PC-9 (cell line): ENCODE measurements at regions not wholly inside any gene's neighbourhood (a gene's known extent, or its start where the extent isn't known, plus 50 kb on each side); places are given as distances from the start of the nearest gene placed in this dataset.

ENCODE experiments used
- BruUV-seq: library from RNA; stranded (reverse); fragments of 400-500 nt; replicated peaks from 2 replicates; lab custom pipeline; 2021; lab: Mats Ljungman, UMichigan
- CTCF ChIA-PET: fragments of 300-600 bp; sonication (Branson Sonifier 250); formaldehyde crosslinking; loops from one replicate; lab custom pipeline; 2022; ENCODE audit warnings: antibody characterized with exemption; lab: Charles Lee
- POLR2A ChIA-PET: fragments of 300-600 bp; sonication (Branson Sonifier 250); formaldehyde crosslinking; loops from one replicate; lab custom pipeline; 2022; ENCODE audit warnings: antibody characterized with exemption; ENCODE audit not compliant: unreplicated experiment; lab: Charles Lee
- DNase-seq, 2 experiments: peaks; one replicate each; pipeline versions ENCODE4 v3.0.0 to v3.0.0-alpha.2; 2015 to 2022; ENCODE audit warnings: mixed read lengths in 1 of 2
- H2AFZ ChIP-seq: fragments of 200-600 bp; sonication (generic); 2 replicates; pipeline ENCODE4 v1.8.1; 2017; ENCODE audit warnings: antibody characterized with exemption
- H3F3A ChIP-seq: fragments of 200-600 bp; sonication (generic); 2 replicates; pipeline ENCODE4 v1.8.1; 2017; ENCODE audit warnings: antibody characterized with exemption, mild to moderate bottlenecking, low read depth; ENCODE audit not compliant: insufficient read depth
- H3K27ac ChIP-seq: fragments of 200-600 bp; sonication (generic); 2 replicates; pipeline ENCODE4 v1.6.1; 2016; ENCODE audit warnings: mixed run types
- H3K27me3 ChIP-seq: fragments of 200-600 bp; sonication (generic); 2 replicates; pipeline ENCODE4 v1.6.1; 2016; ENCODE audit warnings: low read depth, mixed run types; ENCODE audit not compliant: insufficient read depth
- H3K36me3 ChIP-seq: fragments of 200-600 bp; sonication (generic); 2 replicates; pipeline ENCODE4 v1.6.1; 2016; ENCODE audit warnings: low read depth, mixed run types
- H3K4me1 ChIP-seq: fragments of 200-600 bp; sonication (generic); replicated peaks from 2 replicates; pipeline ENCODE4 v1.6.1; 2016; ENCODE audit warnings: mixed run types; ENCODE audit not compliant: insufficient read depth
- H3K4me2 ChIP-seq: fragments of 200-600 bp; sonication (generic); 2 replicates; pipeline ENCODE4 v1.6.1; 2017; ENCODE audit warnings: mixed run types
- H3K4me3 ChIP-seq: fragments of 200-600 bp; sonication (generic); 2 replicates; pipeline ENCODE4 v1.6.1; 2016; ENCODE audit warnings: mixed run types
- H3K79me2 ChIP-seq: fragments of 200-600 bp; sonication (generic); 2 replicates; pipeline ENCODE4 v1.6.1; 2017; ENCODE audit warnings: low read depth, mixed run types
- H3K9me2 ChIP-seq: fragments of 200-600 bp; sonication (generic); 2 replicates; pipeline ENCODE4 v1.8.1; 2017; ENCODE audit warnings: mild to moderate bottlenecking; ENCODE audit not compliant: insufficient read depth
- H3K9me3 ChIP-seq: fragments of 200-600 bp; sonication (generic); 2 replicates; pipeline ENCODE4 v1.8.1; 2016; ENCODE audit warnings: low read depth; ENCODE audit not compliant: insufficient read depth
- H4K20me1 ChIP-seq: fragments of 200-600 bp; sonication (generic); 2 replicates; pipeline ENCODE4 v1.8.1; 2017; ENCODE audit not compliant: insufficient read depth
- EZH2 ChIP-seq: fragments of 200-600 bp; sonication (generic); IDR thresholded peaks from 2 replicates; pipeline ENCODE4 v1.8.0; 2017; ENCODE audit warnings: antibody characterized with exemption, low read depth
- intact Hi-C: fragments of 100-400 bp; cut with micrococcal nuclease; formaldehyde crosslinking; loops from one replicate; pipeline ENCODE4 v1.10.0; 2022; ENCODE audit not compliant: unreplicated experiment
- TF ChIP-seq, protein P1 (sequence below): fragments of 200-600 bp; sonication (generic); conservative IDR thresholded peaks from 2 replicates; pipeline ENCODE4 v1.6.1; 2017; ENCODE audit warnings: mixed run types, antibody characterized with exemption, mild to moderate bottlenecking, moderate library complexity

GRCh38 chr17:13813347-13814240, 211.9 kb upstream of the HS3ST3A1 start:
- intact Hi-C loops: no loop called here
- Histone ChIP-seq H3K4me2 (no peak overlapping the region), H3K79me2 (no peaks in the 10 kb centered on the region), H3F3A (no peaks in the 10 kb centered on the region), H3K27ac (no peak overlapping the region), H3K9me2 (no peaks in the 10 kb centered on the region), H3K36me3 (no peaks in the 10 kb centered on the region), H2AFZ (no peak overlapping the region), H3K27me3 (peaks cover 21% of the 10 kb centered on the region), H4K20me1 (no peaks in the 10 kb centered on the region), H3K4me3 (no peak overlapping the region), H3K4me1 (no peaks in the 10 kb centered on the region), H3K9me3 (no peaks in the 10 kb centered on the region)
- POLR2A ChIA-PET: no interaction called here
- no peak for DNase-seq
- CTCF ChIA-PET: no interaction called here
- BruUV-seq: no TSS peak
- no peak for TF ChIP-seq EZH2
- TF ChIP-seq, protein P1, sequence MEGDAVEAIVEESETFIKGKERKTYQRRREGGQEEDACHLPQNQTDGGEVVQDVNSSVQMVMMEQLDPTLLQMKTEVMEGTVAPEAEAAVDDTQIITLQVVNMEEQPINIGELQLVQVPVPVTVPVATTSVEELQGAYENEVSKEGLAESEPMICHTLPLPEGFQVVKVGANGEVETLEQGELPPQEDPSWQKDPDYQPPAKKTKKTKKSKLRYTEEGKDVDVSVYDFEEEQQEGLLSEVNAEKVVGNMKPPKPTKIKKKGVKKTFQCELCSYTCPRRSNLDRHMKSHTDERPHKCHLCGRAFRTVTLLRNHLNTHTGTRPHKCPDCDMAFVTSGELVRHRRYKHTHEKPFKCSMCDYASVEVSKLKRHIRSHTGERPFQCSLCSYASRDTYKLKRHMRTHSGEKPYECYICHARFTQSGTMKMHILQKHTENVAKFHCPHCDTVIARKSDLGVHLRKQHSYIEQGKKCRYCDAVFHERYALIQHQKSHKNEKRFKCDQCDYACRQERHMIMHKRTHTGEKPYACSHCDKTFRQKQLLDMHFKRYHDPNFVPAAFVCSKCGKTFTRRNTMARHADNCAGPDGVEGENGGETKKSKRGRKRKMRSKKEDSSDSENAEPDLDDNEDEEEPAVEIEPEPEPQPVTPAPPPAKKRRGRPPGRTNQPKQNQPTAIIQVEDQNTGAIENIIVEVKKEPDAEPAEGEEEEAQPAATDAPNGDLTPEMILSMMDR: no peak

DNA sequence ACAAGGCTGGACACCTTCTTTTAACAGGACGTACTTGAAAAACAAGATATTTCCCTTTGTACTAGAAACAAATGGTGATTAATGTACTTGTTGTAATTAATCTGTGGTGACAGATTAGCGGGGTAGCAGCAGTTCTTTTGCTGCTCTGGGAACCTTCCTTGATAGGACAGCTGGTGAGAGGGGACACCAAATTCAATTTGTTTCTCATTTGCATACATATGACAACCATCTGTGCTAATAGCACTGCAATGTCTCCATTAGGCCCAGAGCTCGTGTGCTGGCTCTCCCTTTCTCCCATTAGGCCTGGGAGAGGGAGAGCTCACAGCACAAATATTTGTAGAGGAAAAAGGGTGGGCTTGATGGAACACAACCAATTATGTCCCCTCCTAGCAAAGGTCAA, 221.0 kb upstream of the HS3ST3A1 start:
- no peak overlapping the region for H3K4me3 ChIP-seq
- H3K4me1 ChIP-seq: no peaks in the 10 kb centered on the region
- H3K4me2 ChIP-seq: no peak overlapping the region
- intact Hi-C loops: no loop called here
- H3K36me3 ChIP-seq: no peaks in the 10 kb centered on the region
- no peaks in the 10 kb centered on the region for H3K79me2 ChIP-seq
- BruUV-seq: no TSS peak
- no peak for DNase-seq
- H3K27me3 ChIP-seq: no peaks in the 10 kb centered on the region
- H3F3A ChIP-seq: no peaks in the 10 kb centered on the region
- no peaks in the 10 kb centered on the region for H3K9me2 ChIP-seq
- TF ChIP-seq, protein P1: no peak
- no peak for TF ChIP-seq EZH2
- CTCF ChIA-PET: no interaction called here
- POLR2A ChIA-PET: no interaction called here
- no peak overlapping the region for H2AFZ ChIP-seq
- H3K27ac ChIP-seq: no peak overlapping the region
- H3K9me3 ChIP-seq: no peaks in the 10 kb centered on the region
- no peaks in the 10 kb centered on the region for H4K20me1 ChIP-seq

- no peaks in the 10 kb centered on the region for H3K9me3 ChIP-seq
- ChIA-PET POLR2A (no interaction called here), CTCF (interaction anchor here (0.6 kb wide), 1 partner anchor 29 kb away, joined by 3 read pairs; no protein-coding TSS in a partner anchor)
- no peaks in the 10 kb centered on the region for H3K9me2 ChIP-seq
- intact Hi-C loops: no loop called here
- no peaks in the 10 kb centered on the region for H3K4me1 ChIP-seq
- no peak overlapping the region for H3K4me2 ChIP-seq
- no peak overlapping the region for H3K27ac ChIP-seq
- no peaks in the 10 kb centered on the region for H3F3A ChIP-seq
- TF ChIP-seq, protein P1: no peak
- TF ChIP-seq EZH2: no peak
- H3K4me3 ChIP-seq: no peak overlapping the region
- no peaks in the 10 kb centered on the region for H4K20me1 ChIP-seq
- H3K79me2 ChIP-seq: no peaks in the 10 kb centered on the region
- H3K36me3 ChIP-seq: no peaks in the 10 kb centered on the region
- no peak for DNase-seq
- no peaks in the 10 kb centered on the region for H3K27me3 ChIP-seq
- H2AFZ ChIP-seq: no peak overlapping the region
- BruUV-seq: no TSS peak
Observed at GRCh38 chr17:13825526-13826040, 223.9 kb upstream of the HS3ST3A1 start.
